HepG2 (cell line): ENCODE measurements at regions not wholly inside any gene's neighbourhood (a gene's known extent, or its start where the extent isn't known, plus 50 kb on each side); places are given as distances from the start of the nearest gene placed in this dataset.

Source experiments
- ATAC-seq: fragments of 200-7000 bp; cut with Tn5 transposase; 3 replicates; pipeline ENCODE4 v1.9.1; 2020; ENCODE audit warnings: mild to moderate bottlenecking, moderate library complexity
- BruUV-seq: library from RNA; stranded (reverse); fragments of 400-500 nt; replicated peaks from 2 replicates; lab custom pipeline; 2021; lab: Mats Ljungman, UMichigan
- CTCF ChIA-PET: fragments of 300-600 bp; formaldehyde crosslinking; extraction: SDS; loops from one replicate; lab custom pipeline; 2021; ENCODE audit warnings: low total read pairs, inconsistent platforms, low intra/inter-chr PET ratio; lab: Yijun Ruan, JAX
- POLR2A ChIA-PET: fragments of 350-600 bp; sonication (Branson Sonifier 250); formaldehyde crosslinking; loops from one replicate; lab custom pipeline; 2020; ENCODE audit warnings: antibody characterized with exemption, inconsistent platforms; lab: Yijun Ruan, JAX
- DNase-seq: peaks from one replicate; pipeline ENCODE4 v3.0.0-alpha.2; 2015; ENCODE audit warnings: low spot score
- FAIRE-seq: peaks from 3 replicates; lab custom pipeline; 2011; peaks lifted over from hg19 to GRCh38; lab: Jason Lieb, UNC
- H2AFZ ChIP-seq: one replicate; pipeline ENCODE4 v1.6.1; 2011; ENCODE audit warnings: low read length, inconsistent platforms
- H3K27ac ChIP-seq: fragments of 300-600 bp; 3 replicates; pipeline ENCODE4 v1.8.0; 2011; ENCODE audit warnings: mixed run types, mild to moderate bottlenecking, mixed read lengths, low read length, inconsistent platforms; ENCODE audit not compliant: insufficient read depth; ENCODE audit errors: extremely low read length
- H3K27me3 ChIP-seq, 2 experiments: fragments of 200-600 bp in 1 of 2; 2 replicates in 1 of 2; 3 replicates in 1 of 2; pipeline versions ENCODE4 v1.6.0 to v1.8.0; 2011; ENCODE audit warnings: low read length in 2 of 2, mild to moderate bottlenecking in 2 of 2, moderate library complexity in 2 of 2, inconsistent platforms in 1 of 2; ENCODE audit not compliant: insufficient read depth in 2 of 2, control insufficient read depth in 1 of 2
- H3K36me3 ChIP-seq, 2 experiments: fragments of 200-600 bp in 1 of 2; replicated peaks in 1 of 2; 2 replicates in 1 of 2; 3 replicates in 1 of 2; pipeline versions ENCODE4 v1.5.1 to v1.8.0; 2011; ENCODE audit warnings: low read length in 2 of 2, inconsistent platforms in 1 of 2; ENCODE audit not compliant: insufficient read depth in 2 of 2, control insufficient read depth in 1 of 2
- H3K4me1 ChIP-seq: 2 replicates; pipeline ENCODE4 v1.5.1; 2012; ENCODE audit warnings: low read length, inconsistent platforms; ENCODE audit not compliant: insufficient read depth
- H3K4me2 ChIP-seq: 2 replicates; pipeline ENCODE4 v1.6.0; 2011; ENCODE audit warnings: low read depth, low read length, inconsistent platforms
- H3K4me3 ChIP-seq, 3 experiments: fragments of 200-600 bp in 1 of 3; sonication (generic), shearing (Covaris generic) in 1 of 3; replicated peaks in 1 of 3; 2 replicates each; pipeline ENCODE4 v1.5.1; 2011 to 2016; ENCODE audit warnings: low read length in 3 of 3, inconsistent platforms in 2 of 3, low read depth in 2 of 3, mild to moderate bottlenecking in 2 of 3, control low read depth in 1 of 3, mixed read lengths in 1 of 3; ENCODE audit not compliant: insufficient read depth in 1 of 3
- H3K79me2 ChIP-seq: one replicate; pipeline ENCODE4 v1.6.1; 2011; ENCODE audit warnings: low read length, inconsistent platforms; ENCODE audit not compliant: insufficient read depth
- H3K9ac ChIP-seq: 2 replicates; pipeline ENCODE4 v1.6.0; 2011; ENCODE audit warnings: mild to moderate bottlenecking, low read depth, low read length, inconsistent platforms; ENCODE audit not compliant: insufficient read depth
- H3K9me3 ChIP-seq: 2 replicates; pipeline ENCODE4 v1.5.1; 2012; ENCODE audit warnings: mild to moderate bottlenecking, low read length
- H4K20me1 ChIP-seq: 2 replicates; pipeline ENCODE4 v1.6.0; 2011; ENCODE audit warnings: inconsistent platforms, mild to moderate bottlenecking, low read length, moderate library complexity; ENCODE audit not compliant: insufficient read depth
- CEBPZ ChIP-seq: IDR thresholded peaks from 2 replicates; pipeline ENCODE4 v1.6.1; 2012; ENCODE audit warnings: low read length, improper control_type of control experiment
- CENPT ChIP-seq: sonication (generic); formaldehyde crosslinking; IDR thresholded peaks from 2 replicates; pipeline ENCODE4 v1.8.0; 2022; ENCODE audit warnings: low read depth, mild to moderate bottlenecking, moderate library complexity, missing genetic modification reagents
- DPF2 ChIP-seq: sonication (generic); formaldehyde crosslinking; IDR thresholded peaks from 2 replicates; pipeline ENCODE4 v1.4.0; 2020; ENCODE audit warnings: mild to moderate bottlenecking, low read depth, missing genetic modification reagents, borderline replicate concordance
- DRAP1 ChIP-seq: IDR thresholded peaks from 2 replicates; pipeline ENCODE4 v1.6.1; 2016; ENCODE audit warnings: missing genetic modification reagents, missing compliant biosample characterization
- ERF ChIP-seq: IDR thresholded peaks from 2 replicates; pipeline ENCODE4 v1.6.1; 2018; ENCODE audit warnings: missing biosample characterization, missing genetic modification reagents
- HHEX ChIP-seq: IDR thresholded peaks from 2 replicates; pipeline ENCODE4 v1.6.1; 2016; ENCODE audit warnings: control low read depth
- KDM4B ChIP-seq: sonication (generic); formaldehyde crosslinking; IDR thresholded peaks from 2 replicates; pipeline ENCODE4 v1.4.0; 2020; ENCODE audit warnings: missing genetic modification reagents
- LBX2 ChIP-seq: sonication (generic); formaldehyde crosslinking; IDR thresholded peaks from 2 replicates; pipeline ENCODE4 v1.5.0; 2020; ENCODE audit warnings: missing genetic modification reagents, mild to moderate bottlenecking, borderline replicate concordance
- PBX2 ChIP-seq: IDR thresholded peaks from 2 replicates; pipeline ENCODE4 v1.6.1; 2016; ENCODE audit warnings: control low read depth
- SP4 ChIP-seq: sonication (generic); formaldehyde crosslinking; IDR thresholded peaks from 2 replicates; pipeline ENCODE4 v1.8.1; 2023; ENCODE audit warnings: mild to moderate bottlenecking, missing genetic modification reagents
- TOE1 ChIP-seq: sonication (generic); formaldehyde crosslinking; IDR thresholded peaks from 2 replicates; pipeline ENCODE4 v1.4.0; 2020; ENCODE audit warnings: mild to moderate bottlenecking, missing genetic modification reagents
- TRIM22 ChIP-seq: fragments of 450-650 bp; IDR thresholded peaks from 2 replicates; pipeline ENCODE4 v1.6.1; 2017
- YEATS2 ChIP-seq: sonication (generic); formaldehyde crosslinking; IDR thresholded peaks from 2 replicates; pipeline ENCODE4 v1.4.0; 2020; ENCODE audit warnings: missing genetic modification reagents, borderline replicate concordance
- ZBTB39 ChIP-seq: sonication (generic); formaldehyde crosslinking; IDR thresholded peaks from 2 replicates; pipeline ENCODE4 v1.5.0; 2020; ENCODE audit warnings: missing genetic modification reagents
- ZFP36L2 ChIP-seq: sonication (generic); formaldehyde crosslinking; IDR thresholded peaks from 2 replicates; pipeline ENCODE4 v1.4.0; 2020; ENCODE audit warnings: missing genetic modification reagents
- ZNF260 ChIP-seq: sonication (generic); formaldehyde crosslinking; IDR thresholded peaks from 2 replicates; pipeline ENCODE4 v1.4.0; 2020; ENCODE audit warnings: missing genetic modification reagents, low read depth, mild to moderate bottlenecking, borderline replicate concordance
- ZNF496 ChIP-seq: sonication (generic); formaldehyde crosslinking; IDR thresholded peaks from 2 replicates; pipeline ENCODE4 v1.8.1; 2023; ENCODE audit warnings: mild to moderate bottlenecking, moderate library complexity, missing genetic modification reagents; ENCODE audit not compliant: insufficient replicate concordance
- ZNF782 ChIP-seq: sonication (generic); formaldehyde crosslinking; IDR thresholded peaks from 2 replicates; pipeline ENCODE4 v1.4.0; 2020; ENCODE audit warnings: missing genetic modification reagents, mild to moderate bottlenecking, borderline replicate concordance
- WGBS: methylation state at CpG from one replicate; pipeline ENCODE4 v1.1.6; 2017; ENCODE audit warnings: low lambda C conversion rate; 5-methylcytosine and 5-hydroxymethylcytosine counted together
- in situ Hi-C: cut with HindIII; loops from 2 replicates; pipeline ENCODE4 v1.10.0; 2017; ENCODE audit warnings: low pct_unique_long_range_greater_than_20kb; ENCODE audit not compliant: extremely low pct_ligation_motif_present
- intact Hi-C: fragments of 100-400 bp; cut with micrococcal nuclease; formaldehyde crosslinking; loops from one replicate; pipeline ENCODE4 v1.10.0; 2022; ENCODE audit not compliant: unreplicated experiment

- FAIRE-seq (no peak), DNase-seq (no peak), ATAC-seq (no peak)
- in situ Hi-C loops, result no loop called here
- TF ChIP-seq TOE1 (CRISPR knock-in tag) (no peak), HHEX (CRISPR knock-in tag) (no peak), DRAP1 (CRISPR knock-in tag) (no peak), KDM4B (CRISPR knock-in tag) (no peak), CENPT (CRISPR knock-in tag) (no peak), ZNF496 (no peak), DPF2 (no peak), ZFP36L2 (CRISPR knock-in tag) (no peak), CEBPZ (no peak), LBX2 (CRISPR knock-in tag) (no peak), ZNF782 (CRISPR knock-in tag) (no peak), ZNF260 (no peak), ZBTB39 (CRISPR knock-in tag) (no peak), PBX2 (CRISPR knock-in tag) (no peak), ERF (CRISPR knock-in tag) (no peak), TRIM22 (no peak), SP4 (no peak), YEATS2 (CRISPR knock-in tag) (no peak)
- H3K4me1 ChIP-seq, result no peaks in the 10 kb centered on the region
- no peaks in the 10 kb centered on the region for H3K36me3 ChIP-seq
- no peak overlapping the region for H3K27ac ChIP-seq
- WGBS, result 24% methylated on average over 2 of the region's 2 CpGs
- H3K9me3 ChIP-seq, result no peaks in the 10 kb centered on the region
- ChIA-PET POLR2A (no interaction called here), CTCF (no interaction called here)
- H4K20me1 ChIP-seq, result no peaks in the 10 kb centered on the region
- no peak overlapping the region for H2AFZ ChIP-seq
- BruUV-seq, result no TSS peak
- no peaks in the 10 kb centered on the region for H3K27me3 ChIP-seq
- intact Hi-C loops, result no loop called here
- no peak overlapping the region for H3K9ac ChIP-seq
- no peak overlapping the region for H3K4me3 ChIP-seq
- no peak overlapping the region for H3K4me2 ChIP-seq
- no peaks in the 10 kb centered on the region for H3K79me2 ChIP-seq
Measured at GRCh38 chr13:90891329-90891728, 456.2 kb upstream of the MIR17HG start.
